ENCODE measurements at regions not wholly inside any gene's neighbourhood (a gene's known extent, or its start where the extent isn't known, plus 50 kb on each side); places are given as distances from the start of the nearest gene placed in this dataset.

GRCh38 chr5:74032617-74033016, 406.6 kb downstream of the ARHGEF28 start:
- H3K9me3 ChIP-seq (ENCODE audit: low read depth, low read length), result no peaks in the 10 kb centered on the region
- no peak overlapping the region for H3K4me2 ChIP-seq (ENCODE audit: insufficient read depth, low read length)
- no peaks in the 10 kb centered on the region for H3K27me3 ChIP-seq (ENCODE audit: insufficient read depth, low read length)
- H4K20me1 ChIP-seq (ENCODE audit: insufficient read depth, low read length), result no peaks in the 10 kb centered on the region
- H3K79me2 ChIP-seq (ENCODE audit: insufficient read depth, low read length), result no peaks in the 10 kb centered on the region
- H2AFZ ChIP-seq (ENCODE audit: low read length), result no peak overlapping the region
- no peaks in the 10 kb centered on the region for H3K36me3 ChIP-seq (ENCODE audit: insufficient read depth, low read length)
- DNase-seq (ENCODE audit: insufficient read length, low spot score, missing footprints), result no peak
- no peak overlapping the region for H3K4me3 ChIP-seq (ENCODE audit: insufficient read depth, low read length)
- no peak for TF ChIP-seq CTCF (IDR thresholded peaks at IDR 0.05; ENCODE audit: extremely low read depth, low read depth, low read length)
- peaks cover 18% of the 10 kb centered on the region for H3K4me1 ChIP-seq (ENCODE audit: insufficient read depth, low read length)
- no peak overlapping the region for H3K27ac ChIP-seq (ENCODE audit: low read depth, low read length)

- DNase-seq (ENCODE audit: insufficient read length, low spot score, missing footprints), result no peak
- H3K27ac ChIP-seq (ENCODE audit: low read depth, low read length), result no peak overlapping the region
- no peak for TF ChIP-seq CTCF (IDR thresholded peaks at IDR 0.05; ENCODE audit: extremely low read depth, low read depth, low read length)
- no peaks in the 10 kb centered on the region for H3K79me2 ChIP-seq (ENCODE audit: insufficient read depth, low read length)
- H4K20me1 ChIP-seq (ENCODE audit: insufficient read depth, low read length), result no peaks in the 10 kb centered on the region
- no peak overlapping the region for H3K4me3 ChIP-seq (ENCODE audit: insufficient read depth, low read length)
- no peak overlapping the region for H2AFZ ChIP-seq (ENCODE audit: low read length)
- H3K4me2 ChIP-seq (ENCODE audit: insufficient read depth, low read length), result no peak overlapping the region
- H3K27me3 ChIP-seq (ENCODE audit: insufficient read depth, low read length), result no peaks in the 10 kb centered on the region
- peaks cover 18% of the 10 kb centered on the region for H3K4me1 ChIP-seq (ENCODE audit: insufficient read depth, low read length)
- no peaks in the 10 kb centered on the region for H3K9me3 ChIP-seq (ENCODE audit: low read depth, low read length)
- H3K36me3 ChIP-seq (ENCODE audit: insufficient read depth, low read length), result no peaks in the 10 kb centered on the region
These were observed 405.5 kb downstream of the ARHGEF28 start for GRCh38 chr5:74031536-74031935.

- Histone ChIP-seq H3K9me3 (ENCODE audit: low read depth, low read length) (no peaks in the 10 kb centered on the region), H3K4me1 (ENCODE audit: insufficient read depth, low read length) (peaks cover 17% of the 10 kb centered on the region), H4K20me1 (ENCODE audit: insufficient read depth, low read length) (no peaks in the 10 kb centered on the region), H3K36me3 (ENCODE audit: insufficient read depth, low read length) (no peaks in the 10 kb centered on the region), H3K4me2 (ENCODE audit: insufficient read depth, low read length) (no peak overlapping the region), H3K4me3 (ENCODE audit: insufficient read depth, low read length) (no peak overlapping the region), H3K27me3 (ENCODE audit: insufficient read depth, low read length) (no peaks in the 10 kb centered on the region), H3K79me2 (ENCODE audit: insufficient read depth, low read length) (no peaks in the 10 kb centered on the region), H2AFZ (ENCODE audit: low read length) (no peak overlapping the region), H3K27ac (ENCODE audit: low read depth, low read length) (no peak overlapping the region)
- no peak for TF ChIP-seq CTCF (IDR thresholded peaks at IDR 0.05; ENCODE audit: extremely low read depth, low read depth, low read length)
- DNase-seq (ENCODE audit: insufficient read length, low spot score, missing footprints), result no peak
These were observed 404.8 kb downstream of the ARHGEF28 start for GRCh38 chr5:74030821-74031220.

GRCh38 chr5:74030371-74030770, 404.4 kb downstream of the ARHGEF28 start:
- H3K4me3 ChIP-seq (ENCODE audit: insufficient read depth, low read length), result no peak overlapping the region
- H3K27me3 ChIP-seq (ENCODE audit: insufficient read depth, low read length), result no peaks in the 10 kb centered on the region
- H3K27ac ChIP-seq (ENCODE audit: low read depth, low read length), result no peak overlapping the region
- no peak overlapping the region for H2AFZ ChIP-seq (ENCODE audit: low read length)
- H3K79me2 ChIP-seq (ENCODE audit: insufficient read depth, low read length), result no peaks in the 10 kb centered on the region
- no peak for DNase-seq (ENCODE audit: insufficient read length, low spot score, missing footprints)
- H3K4me2 ChIP-seq (ENCODE audit: insufficient read depth, low read length), result no peak overlapping the region
- no peaks in the 10 kb centered on the region for H4K20me1 ChIP-seq (ENCODE audit: insufficient read depth, low read length)
- H3K9me3 ChIP-seq (ENCODE audit: low read depth, low read length), result no peaks in the 10 kb centered on the region
- TF ChIP-seq CTCF (IDR thresholded peaks at IDR 0.05; ENCODE audit: extremely low read depth, low read depth, low read length), result no peak
- no peaks in the 10 kb centered on the region for H3K36me3 ChIP-seq (ENCODE audit: insufficient read depth, low read length)
- H3K4me1 ChIP-seq (ENCODE audit: insufficient read depth, low read length), result peaks cover 12% of the 10 kb centered on the region
